ENCODE measurements at regions not wholly inside any gene's neighbourhood (a gene's known extent, or its start where the extent isn't known, plus 50 kb on each side); places are given as distances from the start of the nearest gene placed in this dataset.

DNA sequence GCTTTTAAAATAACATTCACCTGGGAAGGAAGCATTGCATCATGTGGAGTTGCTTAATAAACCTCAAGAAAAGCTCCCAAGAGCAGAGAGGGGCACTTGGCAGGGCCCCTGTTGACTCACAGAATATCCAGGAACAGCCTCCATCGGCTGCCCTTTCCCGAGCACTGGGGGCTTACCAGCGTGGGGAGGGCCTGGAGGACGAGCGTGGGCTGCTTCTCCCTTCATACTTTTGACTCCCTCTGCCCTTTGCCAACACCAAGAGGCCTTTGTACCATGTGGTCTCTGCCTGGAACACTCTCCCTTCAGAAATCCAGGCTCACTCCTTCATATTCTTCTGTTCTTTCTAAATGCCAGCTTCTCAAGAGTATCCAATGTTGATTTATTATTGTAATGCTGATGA lies 492.1 kb upstream of the TMEM132C start:
- no peak for TF ChIP-seq POLR2A (IDR thresholded peaks at IDR 0.05; ENCODE audit: extremely low read depth, insufficient read length)
- TF ChIP-seq MYC (IDR thresholded peaks at IDR 0.05; ENCODE audit: low read depth, low read length), result no peak
- TF ChIP-seq, protein P1, sequence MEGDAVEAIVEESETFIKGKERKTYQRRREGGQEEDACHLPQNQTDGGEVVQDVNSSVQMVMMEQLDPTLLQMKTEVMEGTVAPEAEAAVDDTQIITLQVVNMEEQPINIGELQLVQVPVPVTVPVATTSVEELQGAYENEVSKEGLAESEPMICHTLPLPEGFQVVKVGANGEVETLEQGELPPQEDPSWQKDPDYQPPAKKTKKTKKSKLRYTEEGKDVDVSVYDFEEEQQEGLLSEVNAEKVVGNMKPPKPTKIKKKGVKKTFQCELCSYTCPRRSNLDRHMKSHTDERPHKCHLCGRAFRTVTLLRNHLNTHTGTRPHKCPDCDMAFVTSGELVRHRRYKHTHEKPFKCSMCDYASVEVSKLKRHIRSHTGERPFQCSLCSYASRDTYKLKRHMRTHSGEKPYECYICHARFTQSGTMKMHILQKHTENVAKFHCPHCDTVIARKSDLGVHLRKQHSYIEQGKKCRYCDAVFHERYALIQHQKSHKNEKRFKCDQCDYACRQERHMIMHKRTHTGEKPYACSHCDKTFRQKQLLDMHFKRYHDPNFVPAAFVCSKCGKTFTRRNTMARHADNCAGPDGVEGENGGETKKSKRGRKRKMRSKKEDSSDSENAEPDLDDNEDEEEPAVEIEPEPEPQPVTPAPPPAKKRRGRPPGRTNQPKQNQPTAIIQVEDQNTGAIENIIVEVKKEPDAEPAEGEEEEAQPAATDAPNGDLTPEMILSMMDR (IDR thresholded peaks at IDR 0.05; ENCODE audit: low read depth, low read length), result no peak
- TF ChIP-seq, protein P2, sequence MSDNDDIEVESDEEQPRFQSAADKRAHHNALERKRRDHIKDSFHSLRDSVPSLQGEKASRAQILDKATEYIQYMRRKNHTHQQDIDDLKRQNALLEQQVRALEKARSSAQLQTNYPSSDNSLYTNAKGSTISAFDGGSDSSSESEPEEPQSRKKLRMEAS (IDR thresholded peaks at IDR 0.05; ENCODE audit: low read depth, low read length), result no peak
- DNase-seq (ENCODE audit: low read depth), result no peak
- H3K4me3 ChIP-seq (ENCODE audit: low read depth, low read length), result no peak overlapping the region

DNA sequence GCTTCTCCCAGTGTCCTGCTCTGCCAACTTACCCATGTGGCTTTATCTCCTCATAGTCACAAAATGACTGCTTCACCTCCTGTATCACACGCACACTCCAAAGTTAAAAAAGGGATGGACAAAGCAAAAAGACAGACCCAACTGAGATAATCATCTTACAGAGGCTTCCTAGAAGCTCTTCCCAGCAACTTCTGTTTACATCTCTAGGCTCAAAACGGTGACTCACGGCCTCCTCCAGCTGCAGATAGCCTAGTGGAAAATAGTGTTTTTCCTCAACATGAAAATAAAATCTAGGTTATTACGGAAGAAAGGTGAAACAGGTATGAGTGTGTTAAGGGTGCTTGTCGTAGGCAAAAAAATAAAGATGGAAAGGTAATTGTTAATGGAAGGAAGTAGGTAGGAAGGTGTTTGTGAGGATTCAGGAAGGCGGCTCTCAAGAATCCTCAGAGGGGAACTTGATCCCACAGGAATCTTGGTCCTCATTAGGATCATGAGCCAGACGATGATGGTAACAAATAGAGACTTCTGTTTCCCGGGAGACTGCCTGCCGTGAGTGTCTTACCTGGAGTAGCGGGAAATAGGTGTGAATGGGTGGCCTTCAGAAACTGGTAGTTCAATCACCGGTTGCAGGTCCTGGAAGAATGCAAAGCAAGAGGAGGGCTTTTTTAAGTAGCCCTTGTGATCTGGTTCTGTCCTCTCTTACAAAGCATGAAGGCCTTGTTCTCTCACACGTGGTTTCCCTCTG lies 487.5 kb upstream of the TMEM132C start:
- TF ChIP-seq POLR2A (IDR thresholded peaks at IDR 0.05; ENCODE audit: extremely low read depth, insufficient read length) (no peak), MYC (IDR thresholded peaks at IDR 0.05; ENCODE audit: low read depth, low read length) (no peak)
- TF ChIP-seq, protein P1 (IDR thresholded peaks at IDR 0.05; ENCODE audit: low read depth, low read length), result no peak
- TF ChIP-seq, protein P2 (IDR thresholded peaks at IDR 0.05; ENCODE audit: low read depth, low read length), result no peak

DNA sequence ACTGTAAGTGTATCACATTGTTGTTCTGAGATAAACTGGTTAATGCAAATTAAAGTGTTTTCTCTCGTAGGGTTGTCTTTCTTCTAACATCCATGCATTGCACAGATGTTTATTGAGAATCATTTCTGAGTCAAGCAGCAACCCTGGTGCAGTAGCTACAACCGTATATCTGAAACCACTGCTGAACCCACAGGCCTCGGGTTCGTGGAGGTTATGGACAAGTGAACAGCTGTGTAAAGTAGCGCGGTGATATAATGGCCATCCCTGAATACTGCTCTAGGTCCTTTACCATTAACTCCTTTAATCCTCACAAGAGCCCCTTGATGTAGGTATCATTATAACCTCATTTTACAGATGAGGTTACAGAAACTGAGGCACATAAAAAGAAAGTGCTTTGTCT lies 486.1 kb upstream of the TMEM132C start:
- TF ChIP-seq, protein P2 (IDR thresholded peaks at IDR 0.05; ENCODE audit: low read depth, low read length), result no peak
- TF ChIP-seq MYC (IDR thresholded peaks at IDR 0.05; ENCODE audit: low read depth, low read length) (no peak), POLR2A (IDR thresholded peaks at IDR 0.05; ENCODE audit: extremely low read depth, insufficient read length) (no peak)
- TF ChIP-seq, protein P1 (IDR thresholded peaks at IDR 0.05; ENCODE audit: low read depth, low read length), result no peak
- DNase-seq (ENCODE audit: low read depth), result no peak

More for the DNA sequence above, 487.5 kb upstream of the TMEM132C start:
- no peak overlapping the region for H3K4me3 ChIP-seq (ENCODE audit: low read depth, low read length)
- DNase-seq (ENCODE audit: low read depth), result no peak

DNA sequence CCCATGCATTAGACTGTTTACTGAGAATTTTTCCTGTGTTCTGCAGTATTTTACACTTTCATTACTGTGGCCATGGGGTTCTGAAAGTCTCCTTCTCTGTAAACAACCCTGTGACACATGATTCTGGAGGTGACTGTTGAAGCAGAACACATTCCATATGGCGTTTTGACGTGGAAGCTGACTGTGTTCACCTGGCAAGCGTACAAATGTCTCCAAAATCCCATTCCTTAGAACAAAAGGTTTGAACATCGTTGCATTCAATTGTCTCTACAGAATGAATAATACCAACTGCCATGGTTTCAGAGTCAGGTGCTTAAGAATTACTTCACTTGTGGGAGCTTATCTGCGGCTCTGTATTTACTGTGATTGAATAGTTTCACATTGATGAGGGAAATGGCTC lies 485.6 kb upstream of the TMEM132C start:
- TF ChIP-seq POLR2A (IDR thresholded peaks at IDR 0.05; ENCODE audit: extremely low read depth, insufficient read length) (no peak), MYC (IDR thresholded peaks at IDR 0.05; ENCODE audit: low read depth, low read length) (no peak)
- TF ChIP-seq, protein P1 (IDR thresholded peaks at IDR 0.05; ENCODE audit: low read depth, low read length), result no peak
- TF ChIP-seq, protein P2 (IDR thresholded peaks at IDR 0.05; ENCODE audit: low read depth, low read length), result no peak
- DNase-seq (ENCODE audit: low read depth), result no peak

More for the DNA sequence above, 486.1 kb upstream of the TMEM132C start:
- H3K4me3 ChIP-seq (ENCODE audit: low read depth, low read length), result no peak overlapping the region

DNA sequence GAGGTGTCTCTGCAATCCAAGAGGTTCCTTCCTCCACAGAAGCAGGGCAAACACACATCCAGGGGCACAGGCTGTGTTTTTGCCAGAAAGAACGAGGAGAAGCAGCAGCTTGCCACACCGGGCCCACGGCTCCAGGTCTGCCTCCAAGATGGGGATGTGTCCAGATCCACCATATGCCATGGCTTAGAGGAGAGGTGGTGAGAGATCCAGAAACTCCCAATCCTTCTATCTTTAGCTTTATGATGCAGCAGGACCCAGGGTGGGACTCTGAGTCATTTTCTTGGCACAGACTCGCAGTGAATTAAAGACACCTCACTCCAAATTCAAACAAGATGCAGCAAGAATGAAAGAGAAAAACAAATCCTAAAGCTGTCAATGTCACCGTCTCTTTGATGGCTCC lies 481.4 kb upstream of the TMEM132C start:
- no peak overlapping the region for H3K4me3 ChIP-seq (ENCODE audit: low read depth, low read length)
- no peak for DNase-seq (ENCODE audit: low read depth)
- TF ChIP-seq MYC (IDR thresholded peaks at IDR 0.05; ENCODE audit: low read depth, low read length), result no peak
- TF ChIP-seq, protein P2 (IDR thresholded peaks at IDR 0.05; ENCODE audit: low read depth, low read length), result no peak
- TF ChIP-seq, protein P1 (IDR thresholded peaks at IDR 0.05; ENCODE audit: low read depth, low read length), result no peak

More for the DNA sequence above, 485.6 kb upstream of the TMEM132C start:
- no peak overlapping the region for H3K4me3 ChIP-seq (ENCODE audit: low read depth, low read length)
